Keratinocyte (primary cell): ENCODE measurements at regions not wholly inside any gene's neighbourhood (a gene's known extent, or its start where the extent isn't known, plus 50 kb on each side); places are given as distances from the start of the nearest gene placed in this dataset.

Experiments used
- DNase-seq: peaks from one replicate; pipeline ENCODE4 v3.0.0-alpha.2; 2011; ENCODE audit warnings: low read depth, missing footprints, low spot score
- FAIRE-seq: peaks from 2 replicates; lab custom pipeline; 2011; peaks lifted over from hg19 to GRCh38; lab: Jason Lieb, UNC
- H2AFZ ChIP-seq: 2 replicates; pipeline ENCODE4 v1.6.0; 2012; ENCODE audit warnings: low read length, control low read depth, inconsistent platforms; ENCODE audit not compliant: control insufficient read depth
- H3K27ac ChIP-seq: 2 replicates; pipeline ENCODE4 v1.5.1; 2011; ENCODE audit warnings: low read length; ENCODE audit not compliant: control insufficient read depth, insufficient read depth
- H3K27me3 ChIP-seq: 3 replicates; pipeline ENCODE4 v1.6.0; 2011; ENCODE audit warnings: low read length; ENCODE audit not compliant: control insufficient read depth, insufficient read depth; ENCODE audit errors: extremely low read depth
- H3K36me3 ChIP-seq, 2 experiments: 2 replicates in 1 of 2; 3 replicates in 1 of 2; pipeline ENCODE4 v1.5.1; 2011; ENCODE audit warnings: low read length in 2 of 2, mild to moderate bottlenecking in 1 of 2; ENCODE audit not compliant: control insufficient read depth in 2 of 2, insufficient read depth in 2 of 2; ENCODE audit errors: extremely low read depth in 1 of 2
- H3K4me1 ChIP-seq: 3 replicates; pipeline ENCODE4 v1.5.1; 2011; ENCODE audit warnings: low read length; ENCODE audit not compliant: control insufficient read depth, insufficient read depth; ENCODE audit errors: extremely low read depth
- H3K4me2 ChIP-seq: 3 replicates; pipeline ENCODE4 v1.6.0; 2011; ENCODE audit warnings: low read depth, low read length; ENCODE audit not compliant: control insufficient read depth, insufficient read depth; ENCODE audit errors: extremely low read depth
- H3K4me3 ChIP-seq, 3 experiments: fragments of 200-600 bp in 1 of 3; sonication (generic) in 1 of 3; 2 replicates in 2 of 3; 3 replicates in 1 of 3; pipeline ENCODE4 v1.5.1; 2011 to 2016; ENCODE audit warnings: low read length in 3 of 3, mild to moderate bottlenecking in 3 of 3, control low read depth in 2 of 3, inconsistent platforms in 1 of 3, low read depth in 1 of 3, mixed read lengths in 1 of 3, mixed run types in 1 of 3, moderate library complexity in 1 of 3; ENCODE audit not compliant: control insufficient read depth in 2 of 3, insufficient read depth in 2 of 3; ENCODE audit errors: extremely low read depth in 1 of 3
- H3K79me2 ChIP-seq: 2 replicates; pipeline ENCODE4 v1.6.0; 2012; ENCODE audit warnings: low read length; ENCODE audit not compliant: control insufficient read depth, insufficient read depth
- H3K9ac ChIP-seq: 3 replicates; pipeline ENCODE4 v1.6.0; 2011; ENCODE audit warnings: low read length; ENCODE audit not compliant: control insufficient read depth, insufficient read depth; ENCODE audit errors: extremely low read depth
- H3K9me1 ChIP-seq: 3 replicates; pipeline ENCODE4 v1.6.0; 2011; ENCODE audit warnings: low read length; ENCODE audit not compliant: control insufficient read depth, insufficient read depth; ENCODE audit errors: extremely low read depth
- H3K9me3 ChIP-seq: 2 replicates; pipeline ENCODE4 v1.5.1; 2012; ENCODE audit warnings: low read depth, low read length; ENCODE audit not compliant: control insufficient read depth
- H4K20me1 ChIP-seq: 3 replicates; pipeline ENCODE4 v1.6.0; 2011; ENCODE audit warnings: low read length; ENCODE audit not compliant: control insufficient read depth, insufficient read depth; ENCODE audit errors: extremely low read depth
- EZH2 ChIP-seq: IDR thresholded peaks from one replicate; pipeline ENCODE4 v1.6.1; 2012; ENCODE audit warnings: inconsistent platforms, mild to moderate bottlenecking, low read length, moderate library complexity
- dilution Hi-C: fragments of 300-500 bp; cut with MboI; formaldehyde crosslinking; loops from one replicate; pipeline ENCODE4 v1.7.0; 2020; ENCODE audit warnings: low sequenced_read_pairs; ENCODE audit not compliant: extremely low pct_ligation_motif_present
- TF ChIP-seq, protein P1 (sequence below), 3 experiments: IDR thresholded peaks in 1 of 3; conservative IDR thresholded peaks in 1 of 3; optimal IDR thresholded peaks in 1 of 3; 2 replicates in 2 of 3; 3 replicates in 1 of 3; pipeline versions ENCODE3 to v1.5.1; 2011; ENCODE audit warnings: low read length in 3 of 3, mild to moderate bottlenecking in 3 of 3, moderate library complexity in 2 of 3, control low read depth in 1 of 3, inconsistent platforms in 1 of 3; ENCODE audit not compliant: insufficient read depth in 2 of 3; ENCODE audit errors: extremely low read depth in 1 of 3

DNA sequence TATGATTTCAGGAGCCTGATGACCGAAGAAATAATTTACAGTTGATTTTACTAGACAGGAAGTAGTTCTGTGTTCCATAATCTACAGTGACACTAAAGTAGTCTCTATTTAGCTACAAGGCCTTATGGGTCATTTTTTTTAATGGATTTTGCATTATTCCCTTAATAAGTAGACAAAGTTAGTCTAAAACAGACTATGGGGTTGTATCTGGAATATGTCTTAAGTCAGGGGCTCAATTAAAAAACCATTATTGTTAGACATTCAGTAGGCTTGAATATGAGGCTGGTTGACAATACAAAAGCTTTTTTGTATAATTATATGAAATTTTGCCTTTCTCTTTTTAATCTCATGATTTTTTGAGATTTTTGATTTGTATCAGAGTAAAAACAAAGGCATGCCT is 820.0 kb upstream of the SEMA6D start:
- no peaks in the 10 kb centered on the region for H3K9me1 ChIP-seq
- no peaks in the 10 kb centered on the region for H3K36me3 ChIP-seq
- H3K4me3 ChIP-seq = no peak overlapping the region
- no peak overlapping the region for H3K9ac ChIP-seq
- no peak overlapping the region for H3K4me2 ChIP-seq
- no peaks in the 10 kb centered on the region for H3K79me2 ChIP-seq
- FAIRE-seq (no peak), DNase-seq (no peak)
- dilution Hi-C loops = no loop called here
- H3K9me3 ChIP-seq = no peaks in the 10 kb centered on the region
- H3K27ac ChIP-seq = no peak overlapping the region
- H3K4me1 ChIP-seq = no peaks in the 10 kb centered on the region
- no peak overlapping the region for H2AFZ ChIP-seq
- H4K20me1 ChIP-seq = no peaks in the 10 kb centered on the region
- H3K27me3 ChIP-seq = no peaks in the 10 kb centered on the region
- no peak for TF ChIP-seq EZH2
- TF ChIP-seq, protein P1, sequence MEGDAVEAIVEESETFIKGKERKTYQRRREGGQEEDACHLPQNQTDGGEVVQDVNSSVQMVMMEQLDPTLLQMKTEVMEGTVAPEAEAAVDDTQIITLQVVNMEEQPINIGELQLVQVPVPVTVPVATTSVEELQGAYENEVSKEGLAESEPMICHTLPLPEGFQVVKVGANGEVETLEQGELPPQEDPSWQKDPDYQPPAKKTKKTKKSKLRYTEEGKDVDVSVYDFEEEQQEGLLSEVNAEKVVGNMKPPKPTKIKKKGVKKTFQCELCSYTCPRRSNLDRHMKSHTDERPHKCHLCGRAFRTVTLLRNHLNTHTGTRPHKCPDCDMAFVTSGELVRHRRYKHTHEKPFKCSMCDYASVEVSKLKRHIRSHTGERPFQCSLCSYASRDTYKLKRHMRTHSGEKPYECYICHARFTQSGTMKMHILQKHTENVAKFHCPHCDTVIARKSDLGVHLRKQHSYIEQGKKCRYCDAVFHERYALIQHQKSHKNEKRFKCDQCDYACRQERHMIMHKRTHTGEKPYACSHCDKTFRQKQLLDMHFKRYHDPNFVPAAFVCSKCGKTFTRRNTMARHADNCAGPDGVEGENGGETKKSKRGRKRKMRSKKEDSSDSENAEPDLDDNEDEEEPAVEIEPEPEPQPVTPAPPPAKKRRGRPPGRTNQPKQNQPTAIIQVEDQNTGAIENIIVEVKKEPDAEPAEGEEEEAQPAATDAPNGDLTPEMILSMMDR (optimal IDR thresholded peaks at IDR 0.05 in 1 of 3, IDR thresholded peaks at IDR 0.05 in 1 of 3, conservative IDR thresholded peaks at IDR 0.05 in 1 of 3; ENCODE audit: extremely low read depth in 1 of 3, insufficient read depth in 2 of 3, low read length in 3 of 3) = no peak

DNA sequence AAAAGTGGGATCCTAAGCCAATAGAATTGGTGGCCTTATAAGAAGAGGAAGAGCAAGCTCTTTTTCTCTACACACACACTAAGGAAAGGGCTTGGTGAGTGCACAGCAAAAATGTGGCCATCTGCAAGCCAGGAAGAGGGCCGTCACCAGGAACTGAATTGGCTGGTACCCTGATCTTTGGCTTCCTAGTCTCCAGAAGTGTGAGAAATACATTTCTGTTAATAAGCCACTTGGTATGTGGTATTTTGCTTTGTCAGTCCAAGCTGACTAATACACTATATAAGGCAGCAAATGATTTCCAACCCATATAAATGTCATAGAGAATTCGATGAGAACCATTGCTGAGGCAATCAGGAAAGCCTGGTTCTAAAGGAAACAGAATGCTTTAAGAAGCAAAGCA is 816.3 kb upstream of the SEMA6D start:
- Histone ChIP-seq H3K9me1 (no peaks in the 10 kb centered on the region), H2AFZ (no peak overlapping the region), H4K20me1 (no peaks in the 10 kb centered on the region), H3K4me2 (no peak overlapping the region), H3K4me1 (no peaks in the 10 kb centered on the region), H3K27me3 (no peaks in the 10 kb centered on the region), H3K27ac (no peak overlapping the region), H3K9ac (no peak overlapping the region), H3K4me3 (no peak overlapping the region), H3K36me3 (no peaks in the 10 kb centered on the region), H3K79me2 (no peaks in the 10 kb centered on the region), H3K9me3 (no peaks in the 10 kb centered on the region)
- no peak for TF ChIP-seq EZH2
- FAIRE-seq = no peak
- no peak for DNase-seq
- dilution Hi-C loops = no loop called here

DNA sequence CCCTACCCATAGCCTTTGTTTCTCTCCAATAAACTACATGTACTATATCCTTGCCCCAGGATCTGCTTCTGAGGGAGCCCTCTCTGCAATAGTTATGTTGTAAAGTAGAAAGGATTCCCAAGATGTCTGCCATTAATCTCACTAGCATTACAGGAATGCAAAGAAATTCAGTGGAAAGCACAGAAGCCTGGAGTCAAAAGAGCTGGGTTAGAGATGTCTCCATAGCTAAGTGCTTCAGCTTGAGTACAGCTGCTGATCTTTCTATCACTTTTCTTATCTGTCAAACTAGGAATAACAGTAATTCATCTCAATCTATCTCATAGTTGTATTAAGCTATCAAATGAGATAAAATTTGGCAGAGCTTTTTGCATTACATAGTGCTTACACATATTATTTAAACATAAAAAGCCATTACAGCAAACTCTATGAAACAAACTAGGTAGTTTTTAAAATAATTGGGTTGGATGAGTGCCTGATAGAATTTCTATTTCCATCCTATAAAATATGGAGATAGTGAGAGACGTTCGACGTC is 799.5 kb upstream of the SEMA6D start:
- Histone ChIP-seq H3K79me2 (no peaks in the 10 kb centered on the region), H3K36me3 (no peaks in the 10 kb centered on the region), H4K20me1 (no peaks in the 10 kb centered on the region), H3K9ac (no peak overlapping the region), H3K4me2 (no peak overlapping the region), H3K4me1 (no peaks in the 10 kb centered on the region), H3K27me3 (no peaks in the 10 kb centered on the region), H3K27ac (no peak overlapping the region), H3K4me3 (no peak overlapping the region), H2AFZ (no peak overlapping the region), H3K9me3 (no peaks in the 10 kb centered on the region), H3K9me1 (no peaks in the 10 kb centered on the region)
- DNase-seq (no peak), FAIRE-seq (no peak)
- dilution Hi-C loops = no loop called here
- no peak for TF ChIP-seq EZH2
- TF ChIP-seq, protein P1 (optimal IDR thresholded peaks at IDR 0.05 in 1 of 3, IDR thresholded peaks at IDR 0.05 in 1 of 3, conservative IDR thresholded peaks at IDR 0.05 in 1 of 3; ENCODE audit: extremely low read depth in 1 of 3, insufficient read depth in 2 of 3, low read length in 3 of 3) = no peak
